Gastroesophageal sphincter (tissue), 4 donors: ENCODE measurements at regions not wholly inside any gene's neighbourhood (a gene's known extent, or its start where the extent isn't known, plus 50 kb on each side); places are given as distances from the start of the nearest gene placed in this dataset.
"Not testable (repeated sequence)": the region's sequence is repeated elsewhere in the genome, so short reads cannot be mapped to it uniquely, and the experiment has no call there.

Experiments used
- ATAC-seq: fragments of 150-250 bp; one replicate; pipeline ENCODE4 v1.9.1; 2016; ENCODE audit warnings: mild to moderate bottlenecking, moderate library complexity
- H3K27ac ChIP-seq, 4 donors: fragments of 200-600 bp; sonication (generic) in 3 of 4; 1 replicate in 3 of 4; 2 replicates in 1 of 4; pipeline ENCODE4 v1.5.1; 2016 to 2019
- H3K27me3 ChIP-seq: fragments of 200-600 bp; sonication (generic); one replicate; pipeline ENCODE4 v1.5.1; 2019
- H3K36me3 ChIP-seq, 2 donors: fragments of 200-600 bp; sonication (generic); one replicate each; pipeline ENCODE4 v1.5.1; 2019; ENCODE audit warnings: control low read depth in 1 of 2
- H3K4me1 ChIP-seq, 3 donors: fragments of 200-600 bp; sonication (generic); 1 replicate in 2 of 3; 2 replicates in 1 of 3; pipeline ENCODE4 v1.5.1; 2016 to 2019; ENCODE audit warnings: control low read depth in 2 of 3
- H3K4me3 ChIP-seq, 2 donors: fragments of 200-600 bp; sonication (generic); one replicate each; pipeline ENCODE4 v1.5.1; 2019; ENCODE audit warnings: mild to moderate bottlenecking in 1 of 2, moderate library complexity in 1 of 2
- H3K9me3 ChIP-seq, 3 donors: fragments of 200-600 bp; sonication (generic); one replicate each; pipeline ENCODE4 v1.5.1; 2017 to 2019; ENCODE audit warnings: control low read depth in 2 of 3
- EP300 ChIP-seq: sonication (generic); formaldehyde crosslinking; IDR thresholded peaks from one replicate; pipeline ENCODE4 v1.6.1; 2017; ENCODE audit warnings: antibody characterized with exemption, mild to moderate bottlenecking
- POLR2A ChIP-seq, 2 donors: fragments of 450-650 bp; IDR thresholded peaks; one replicate each; pipeline ENCODE4 v1.6.1; 2017; ENCODE audit warnings: antibody characterized with exemption in 2 of 2, mild to moderate bottlenecking in 2 of 2, moderate library complexity in 1 of 2
- POLR2AphosphoS5 ChIP-seq: sonication (generic); formaldehyde crosslinking; IDR thresholded peaks from one replicate; pipeline ENCODE4 v1.6.1; 2017; ENCODE audit warnings: antibody characterized with exemption
- WGBS, 2 donors: methylation state at CpG; one replicate each; pipeline ENCODE4 v1.1.5; 2018; ENCODE audit warnings: low coverage in 1 of 2; 5-methylcytosine and 5-hydroxymethylcytosine counted together
- TF ChIP-seq, protein P1 (sequence below), 4 experiments: fragments of 200-600 bp in 2 of 4; fragments of 450-650 bp in 2 of 4; sonication (generic) in 1 of 4; IDR thresholded peaks; one replicate each; pipeline ENCODE4 v1.5.1; 2017 to 2019; ENCODE audit warnings: antibody characterized with exemption in 4 of 4, mild to moderate bottlenecking in 2 of 4, moderate library complexity in 2 of 4

DNA sequence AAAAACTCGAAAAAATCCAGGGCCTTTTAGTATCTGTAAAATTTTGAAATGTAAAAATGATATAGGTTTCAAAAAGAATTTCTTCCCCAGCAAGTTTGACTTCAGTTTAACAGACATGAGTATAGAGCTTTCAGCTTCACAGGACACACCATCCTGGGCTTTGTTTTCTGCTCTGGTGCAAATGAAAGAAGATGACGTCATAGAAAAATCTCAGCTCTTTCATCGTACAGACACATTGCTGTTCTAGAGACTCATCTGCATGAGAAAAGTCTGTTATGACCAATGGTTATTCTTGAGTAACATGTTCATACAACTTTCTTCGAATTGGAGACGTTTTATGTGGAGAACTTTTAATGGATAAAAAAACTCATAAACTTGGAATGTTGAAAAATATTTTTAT, 111.7 kb upstream of the DYNAP start:
- TF ChIP-seq, protein P1, sequence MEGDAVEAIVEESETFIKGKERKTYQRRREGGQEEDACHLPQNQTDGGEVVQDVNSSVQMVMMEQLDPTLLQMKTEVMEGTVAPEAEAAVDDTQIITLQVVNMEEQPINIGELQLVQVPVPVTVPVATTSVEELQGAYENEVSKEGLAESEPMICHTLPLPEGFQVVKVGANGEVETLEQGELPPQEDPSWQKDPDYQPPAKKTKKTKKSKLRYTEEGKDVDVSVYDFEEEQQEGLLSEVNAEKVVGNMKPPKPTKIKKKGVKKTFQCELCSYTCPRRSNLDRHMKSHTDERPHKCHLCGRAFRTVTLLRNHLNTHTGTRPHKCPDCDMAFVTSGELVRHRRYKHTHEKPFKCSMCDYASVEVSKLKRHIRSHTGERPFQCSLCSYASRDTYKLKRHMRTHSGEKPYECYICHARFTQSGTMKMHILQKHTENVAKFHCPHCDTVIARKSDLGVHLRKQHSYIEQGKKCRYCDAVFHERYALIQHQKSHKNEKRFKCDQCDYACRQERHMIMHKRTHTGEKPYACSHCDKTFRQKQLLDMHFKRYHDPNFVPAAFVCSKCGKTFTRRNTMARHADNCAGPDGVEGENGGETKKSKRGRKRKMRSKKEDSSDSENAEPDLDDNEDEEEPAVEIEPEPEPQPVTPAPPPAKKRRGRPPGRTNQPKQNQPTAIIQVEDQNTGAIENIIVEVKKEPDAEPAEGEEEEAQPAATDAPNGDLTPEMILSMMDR (IDR thresholded peaks at IDR 0.05): no peak
- no peak for TF ChIP-seq POLR2AphosphoS5
- TF ChIP-seq POLR2A (IDR thresholded peaks at IDR 0.05): no peak
- TF ChIP-seq EP300: no peak
- 60 to 68% methylated on average over 5 of the region's 5 CpGs for WGBS, 2 donors
- H3K36me3 ChIP-seq: no peaks in the 10 kb centered on the region
- peaks cover 2% of the 10 kb centered on the region for H3K27me3 ChIP-seq
- ATAC-seq: no peak
- no peak overlapping the region for H3K27ac ChIP-seq
- H3K4me3 ChIP-seq: no peak overlapping the region
- H3K4me1 ChIP-seq: no peaks in the 10 kb centered on the region
- H3K9me3 ChIP-seq: no peaks in the 10 kb centered on the region

DNA sequence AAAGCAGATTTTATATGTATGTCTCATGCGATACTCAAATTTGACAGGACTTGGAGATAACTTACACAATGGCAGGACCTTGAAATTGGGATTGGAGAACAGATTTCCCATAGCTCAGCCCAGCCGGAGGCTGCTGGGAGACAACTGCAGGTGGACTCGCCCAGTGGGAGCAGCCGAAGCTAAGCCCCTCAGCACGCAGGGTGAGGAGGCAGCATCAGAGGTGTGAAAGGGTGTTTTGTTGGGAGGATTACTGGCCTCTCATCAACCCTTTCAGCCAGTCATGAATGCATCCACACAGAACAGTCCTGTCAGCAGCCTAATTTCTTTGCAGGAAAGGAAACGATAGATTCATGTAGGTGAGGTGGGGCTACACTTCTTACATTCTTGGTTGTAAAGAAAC, 110.4 kb upstream of the DYNAP start:
- Histone ChIP-seq H3K9me3 (no peaks in the 10 kb centered on the region), H3K27me3 (peaks cover 4% of the 10 kb centered on the region), H3K4me3 (no peak overlapping the region), H3K4me1 (no peaks in the 10 kb centered on the region), H3K27ac (no peak overlapping the region), H3K36me3 (no peaks in the 10 kb centered on the region)
- 71% methylated on average over 1 to 5 of the region's 6 CpGs for WGBS, 2 donors
- no peak for ATAC-seq
- TF ChIP-seq, protein P1 (IDR thresholded peaks at IDR 0.05): no peak
- no peak for TF ChIP-seq EP300
- no peak for TF ChIP-seq POLR2A (IDR thresholded peaks at IDR 0.05)
- no peak for TF ChIP-seq POLR2AphosphoS5

DNA sequence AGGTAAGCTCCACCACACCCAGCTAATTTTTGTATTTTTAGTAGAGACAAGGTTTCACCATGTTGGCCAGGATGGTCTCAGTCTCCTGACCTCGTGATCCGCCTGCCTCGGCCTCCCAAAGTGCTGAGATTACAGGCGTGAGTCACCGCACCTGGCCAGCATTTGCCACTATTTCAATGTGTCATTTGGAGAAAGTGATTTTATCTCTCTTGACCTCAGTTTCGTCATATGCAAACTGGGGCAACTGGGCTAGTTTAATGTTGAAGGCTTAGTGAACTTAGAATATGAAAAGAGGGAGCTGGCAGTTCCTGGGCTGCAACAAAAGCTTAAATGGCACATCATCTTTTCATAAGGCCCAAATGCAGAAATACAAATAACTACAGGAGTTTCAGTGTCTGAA, 88.6 kb upstream of the DYNAP start:
- H3K4me1 ChIP-seq, H3K27ac ChIP-seq, H3K4me3 ChIP-seq, H3K9me3 ChIP-seq, H3K36me3 ChIP-seq, ATAC-seq, H3K27me3 ChIP-seq: not testable (repeated sequence)
- 88 to 93% methylated on average over 3 to 6 of the region's 6 CpGs for WGBS, 2 donors

DNA sequence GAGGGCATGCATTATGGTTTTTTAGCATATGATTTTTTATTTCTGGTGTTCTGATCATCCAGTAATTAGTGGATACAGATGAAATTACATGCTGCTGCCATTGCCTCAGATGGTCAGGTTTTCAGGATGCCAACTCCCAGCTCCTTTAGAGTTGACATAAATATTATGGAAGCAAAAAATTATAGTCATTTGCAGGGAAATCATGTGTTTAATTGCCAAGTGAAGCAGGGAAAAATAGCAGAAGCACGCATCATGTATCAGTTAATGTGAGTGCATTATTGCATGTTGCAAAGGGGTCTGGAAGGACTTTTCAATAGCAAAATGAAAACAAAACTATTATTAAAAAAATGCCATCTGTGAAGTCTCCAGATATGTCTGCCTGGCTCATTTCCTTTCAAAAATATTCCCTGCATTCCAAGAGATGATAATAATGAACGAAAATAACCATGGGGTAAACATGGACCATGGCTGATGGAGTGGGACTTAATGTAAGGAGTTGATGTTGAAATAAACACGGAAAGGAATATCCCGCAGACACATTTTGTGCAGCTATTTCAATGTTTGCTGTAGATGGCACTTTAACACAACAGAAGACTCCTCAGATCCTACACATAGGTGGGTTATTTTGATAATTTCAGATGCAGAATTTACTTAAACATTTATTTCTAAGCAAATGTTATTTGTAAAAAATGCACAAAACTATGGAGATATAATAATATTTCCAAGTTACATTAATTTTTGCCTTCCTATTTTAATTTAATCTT, 87.7 kb upstream of the DYNAP start:
- no peaks in the 10 kb centered on the region for H3K36me3 ChIP-seq
- no peak overlapping the region for H3K27ac ChIP-seq
- no peaks in the 10 kb centered on the region for H3K4me1 ChIP-seq
- TF ChIP-seq POLR2A (IDR thresholded peaks at IDR 0.05) (no peak), EP300 (no peak), POLR2AphosphoS5 (no peak)
- TF ChIP-seq, protein P1 (IDR thresholded peaks at IDR 0.05): no peak
- no peak for ATAC-seq
- whole genome bisulfite sequencing, 2 donors: 35 to 68% methylated on average over 4 of the region's 4 CpGs
- H3K27me3 ChIP-seq: no peaks in the 10 kb centered on the region
- peaks cover 0 to 3% (median 0%) of the 10 kb centered on the region in 3 donors for H3K9me3 ChIP-seq
- H3K4me3 ChIP-seq: no peak overlapping the region

DNA sequence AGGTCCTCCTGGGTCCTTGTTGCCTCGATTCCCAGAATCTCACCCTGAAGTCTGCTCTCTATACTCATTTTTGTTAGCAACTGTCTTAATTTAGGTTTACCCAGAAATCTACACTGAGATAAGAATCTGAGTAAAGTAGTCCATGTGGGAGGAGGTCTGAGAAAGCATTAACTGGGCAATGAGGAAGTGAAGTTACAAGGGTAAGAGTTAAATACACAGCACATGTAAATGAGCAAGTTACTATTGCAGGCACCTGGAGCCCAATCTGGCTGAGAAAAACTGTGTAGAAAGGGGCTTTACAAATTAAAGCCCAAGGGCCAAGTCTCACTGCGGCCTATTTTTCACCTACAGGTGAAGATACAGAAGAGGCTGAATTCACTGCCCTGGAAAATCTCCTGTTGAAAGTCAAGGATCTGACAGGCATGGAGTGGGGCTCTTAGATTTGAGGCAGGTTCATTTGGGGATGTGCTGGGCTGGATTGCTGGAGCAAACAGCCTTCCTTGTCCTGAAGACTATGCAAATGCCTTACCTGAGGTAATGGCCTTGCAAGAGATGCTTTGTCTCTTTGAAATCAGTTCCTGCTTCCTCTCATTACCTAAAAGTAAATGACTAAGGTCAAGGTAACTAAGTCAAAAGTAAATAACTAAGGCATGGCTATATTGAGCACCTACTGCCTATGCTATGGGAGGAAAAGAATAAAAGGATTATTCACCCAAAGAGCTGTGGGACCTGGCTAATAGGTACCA, 84.4 kb upstream of the DYNAP start:
- ATAC-seq: no peak

More for the DNA sequence above, 84.4 kb upstream of the DYNAP start:
- Histone ChIP-seq H3K4me1 (no peaks in the 10 kb centered on the region), H3K36me3 (no peaks in the 10 kb centered on the region), H3K27me3 (no peaks in the 10 kb centered on the region), H3K27ac (no peak overlapping the region), H3K9me3 (no peaks in the 10 kb centered on the region), H3K4me3 (no peak overlapping the region)
- 75 to 88% methylated on average over 1 of the region's 2 CpGs for WGBS, 2 donors
- no peak for TF ChIP-seq POLR2AphosphoS5
- TF ChIP-seq, protein P1 (IDR thresholded peaks at IDR 0.05): no peak
